ENCODE measurements at regions not wholly inside any gene's neighbourhood (a gene's known extent, or its start where the extent isn't known, plus 50 kb on each side); places are given as distances from the start of the nearest gene placed in this dataset.

DNA sequence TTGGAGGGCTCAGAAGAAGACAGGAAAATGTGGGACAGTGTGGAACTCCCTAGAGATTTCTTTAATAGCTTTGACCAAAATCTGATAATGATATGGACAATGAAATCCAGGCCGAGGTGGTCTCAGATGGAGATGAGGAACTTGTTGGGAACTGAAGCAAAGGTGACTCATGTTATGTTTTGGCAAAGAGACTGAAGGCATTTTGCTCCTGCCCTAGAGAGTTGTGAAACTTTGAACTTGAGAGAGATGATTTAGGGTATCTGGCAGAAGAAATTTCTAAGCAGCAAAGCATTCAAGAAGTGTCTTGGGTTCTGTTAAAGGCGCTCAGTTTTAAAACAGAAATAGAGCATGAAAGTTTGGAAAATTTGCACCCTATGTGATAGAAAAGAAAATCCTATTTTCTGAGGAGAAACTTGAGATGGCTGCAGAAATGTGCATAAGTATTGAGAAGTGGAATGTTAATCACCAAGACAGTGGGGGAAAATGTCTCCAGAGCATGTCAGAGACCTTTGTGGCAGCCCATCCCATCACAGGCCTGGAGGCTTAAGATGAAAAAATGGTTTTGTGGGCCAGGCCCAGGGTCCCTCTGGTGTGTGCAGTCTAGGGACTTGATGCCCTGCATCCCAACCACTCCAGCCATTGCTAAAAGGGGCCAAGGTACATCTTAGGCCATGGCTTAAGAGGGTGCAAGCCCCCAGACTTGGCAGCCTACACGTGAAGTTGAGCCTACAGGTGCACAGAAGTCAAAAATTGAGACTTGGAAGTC, 463.7 kb upstream of the TLE4 start:
- H3K27me3 Mint-ChIP-seq: peaks cover 6% of the 10 kb centered on the region
- no peaks in the 10 kb centered on the region for H3K4me1 Mint-ChIP-seq (ENCODE audit: low read depth)
- no peak overlapping the region for H3K27ac Mint-ChIP-seq
- H3K9me3 Mint-ChIP-seq (ENCODE audit: low read depth): peaks cover 12% of the 10 kb centered on the region
- H3K36me3 Mint-ChIP-seq: no peaks in the 10 kb centered on the region
- H3K4me3 Mint-ChIP-seq: no peak overlapping the region

DNA sequence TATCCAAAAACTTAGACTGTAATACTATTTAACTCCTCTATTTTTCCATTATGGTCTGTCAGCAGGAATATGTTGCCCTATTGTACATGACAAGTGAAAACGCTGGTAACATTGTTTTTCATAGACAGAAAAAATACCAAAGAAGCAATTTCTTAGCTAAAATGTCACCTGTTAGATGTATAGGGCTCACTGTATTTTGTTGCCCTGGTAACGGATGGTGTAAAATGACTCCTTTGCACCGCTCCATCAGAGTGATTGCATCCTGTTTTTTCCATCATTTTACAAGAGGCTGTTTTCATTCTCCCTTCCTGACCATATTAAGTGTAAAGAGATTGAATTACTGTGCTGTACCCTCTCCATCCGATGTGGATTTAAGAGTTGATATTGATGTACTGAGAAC, 460.1 kb upstream of the TLE4 start:
- no peak overlapping the region for H3K27ac Mint-ChIP-seq
- H3K9me3 Mint-ChIP-seq (ENCODE audit: low read depth): peaks cover 8% of the 10 kb centered on the region
- no peak overlapping the region for H3K4me3 Mint-ChIP-seq
- no peaks in the 10 kb centered on the region for H3K36me3 Mint-ChIP-seq
- peaks cover 1% of the 10 kb centered on the region for H3K27me3 Mint-ChIP-seq
- H3K4me1 Mint-ChIP-seq (ENCODE audit: low read depth): no peaks in the 10 kb centered on the region

DNA sequence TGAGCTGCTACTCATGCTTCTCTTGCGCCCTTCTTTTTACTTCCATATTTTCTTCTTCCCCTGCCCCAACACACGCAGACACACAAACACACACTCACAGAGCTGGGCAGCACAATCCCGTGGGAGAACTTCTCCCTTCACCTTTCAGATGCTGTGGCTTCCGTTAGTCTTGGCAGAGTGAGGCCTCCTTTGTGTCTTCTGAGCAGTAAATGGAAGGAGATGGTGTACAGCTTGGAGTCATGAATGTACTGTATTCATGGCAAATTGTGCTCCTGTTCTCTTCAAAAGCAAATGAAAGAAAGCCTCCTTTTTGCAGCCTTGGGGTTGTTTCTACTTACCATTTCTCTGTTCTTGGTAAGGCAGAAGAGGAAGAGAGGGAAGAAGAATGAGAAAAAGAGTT, 456.6 kb upstream of the TLE4 start:
- no peaks in the 10 kb centered on the region for H3K9me3 Mint-ChIP-seq (ENCODE audit: low read depth)
- H3K36me3 Mint-ChIP-seq: no peaks in the 10 kb centered on the region
- H3K4me3 Mint-ChIP-seq: no peak overlapping the region

GRCh38 chr9:79116041-79116440, 455.7 kb upstream of the TLE4 start:
- no peaks in the 10 kb centered on the region for H3K4me1 Mint-ChIP-seq (ENCODE audit: low read depth)
- no peak overlapping the region for H3K27ac Mint-ChIP-seq
- no peaks in the 10 kb centered on the region for H3K36me3 Mint-ChIP-seq

More for the DNA sequence above, 456.6 kb upstream of the TLE4 start:
- H3K27ac Mint-ChIP-seq: no peak overlapping the region
- no peaks in the 10 kb centered on the region for H3K4me1 Mint-ChIP-seq (ENCODE audit: low read depth)
- H3K27me3 Mint-ChIP-seq: peaks cover 7% of the 10 kb centered on the region

DNA sequence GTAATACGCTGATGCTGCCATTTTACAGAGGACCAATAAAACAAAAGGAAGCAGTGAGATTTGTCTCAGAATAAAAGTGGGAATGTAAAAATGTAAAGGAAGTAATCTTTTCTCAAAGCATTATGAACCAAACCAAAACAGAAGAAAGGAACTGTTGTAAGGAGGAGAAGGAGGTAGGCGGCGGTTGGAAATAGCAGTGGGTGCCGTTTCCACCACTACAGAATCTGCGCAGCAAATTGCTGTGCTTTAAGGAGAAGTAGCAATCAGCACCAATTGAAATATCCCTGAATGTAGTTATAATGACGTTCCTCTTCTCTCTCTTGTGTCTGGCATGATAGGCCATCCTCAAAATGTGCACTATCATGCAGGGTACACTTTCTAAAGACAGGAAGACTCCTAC, 455.1 kb upstream of the TLE4 start:
- Mint-ChIP-seq H3K27me3 (peaks cover 7% of the 10 kb centered on the region), H3K9me3 (ENCODE audit: low read depth) (no peaks in the 10 kb centered on the region), H3K27ac (no peak overlapping the region), H3K4me1 (ENCODE audit: low read depth) (no peaks in the 10 kb centered on the region), H3K4me3 (no peak overlapping the region), H3K36me3 (no peaks in the 10 kb centered on the region)

More at GRCh38 chr9:79116041-79116440, 455.7 kb upstream of the TLE4 start:
- Mint-ChIP-seq H3K27me3 (peaks cover 7% of the 10 kb centered on the region), H3K4me3 (no peak overlapping the region), H3K9me3 (ENCODE audit: low read depth) (no peaks in the 10 kb centered on the region)

DNA sequence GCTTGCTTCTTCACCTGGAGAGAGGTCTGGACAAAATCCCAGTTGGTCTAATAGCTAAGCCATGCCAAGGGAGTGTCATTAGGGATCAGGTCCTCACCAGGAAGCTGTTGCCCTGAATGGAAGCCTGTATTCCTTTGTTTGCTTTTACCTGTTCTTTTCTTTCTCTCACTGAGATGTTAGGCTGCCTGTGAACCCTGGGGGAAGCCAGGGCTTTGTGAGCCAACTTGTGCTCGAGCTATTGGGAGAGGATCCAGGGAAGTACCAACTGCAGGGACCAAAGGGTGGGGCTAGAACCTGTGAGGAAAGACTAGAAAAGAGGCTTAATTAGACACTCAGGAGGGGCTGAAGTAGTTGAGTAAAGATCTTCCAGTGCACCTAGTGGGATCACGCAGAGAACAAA, 451.2 kb upstream of the TLE4 start:
- no peaks in the 10 kb centered on the region for H3K9me3 Mint-ChIP-seq (ENCODE audit: low read depth)
- H3K27me3 Mint-ChIP-seq: peaks cover 7% of the 10 kb centered on the region
- no peaks in the 10 kb centered on the region for H3K36me3 Mint-ChIP-seq
- no peaks in the 10 kb centered on the region for H3K4me1 Mint-ChIP-seq (ENCODE audit: low read depth)
- H3K4me3 Mint-ChIP-seq: no peak overlapping the region
- H3K27ac Mint-ChIP-seq: no peak overlapping the region

DNA sequence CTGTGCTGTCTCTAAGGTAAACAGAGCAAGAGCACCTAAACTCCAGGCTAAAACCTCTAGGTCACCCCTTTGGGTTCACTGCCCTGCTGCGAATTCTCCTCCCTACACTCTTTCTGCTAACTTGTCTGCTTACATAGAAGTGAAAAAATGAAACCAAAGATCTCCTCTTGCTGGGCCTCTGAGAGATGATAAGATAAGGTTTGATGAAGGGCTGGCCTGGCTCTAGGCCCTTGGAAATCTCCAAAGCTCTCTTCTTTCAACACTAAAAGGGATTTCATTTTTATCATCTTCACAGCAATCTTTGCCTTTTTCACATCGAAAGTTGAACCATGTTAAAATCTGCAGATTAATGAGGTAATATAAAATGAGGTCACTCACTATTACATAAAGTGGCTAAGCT, 450.8 kb upstream of the TLE4 start:
- H3K27me3 Mint-ChIP-seq: peaks cover 7% of the 10 kb centered on the region
- no peak overlapping the region for H3K27ac Mint-ChIP-seq
- H3K4me3 Mint-ChIP-seq: no peak overlapping the region
- no peaks in the 10 kb centered on the region for H3K4me1 Mint-ChIP-seq (ENCODE audit: low read depth)
- no peaks in the 10 kb centered on the region for H3K36me3 Mint-ChIP-seq
- no peaks in the 10 kb centered on the region for H3K9me3 Mint-ChIP-seq (ENCODE audit: low read depth)

GRCh38 chr9:79123415-79123814, 448.4 kb upstream of the TLE4 start:
- Mint-ChIP-seq H3K9me3 (ENCODE audit: low read depth) (no peaks in the 10 kb centered on the region), H3K36me3 (no peaks in the 10 kb centered on the region), H3K4me1 (ENCODE audit: low read depth) (no peaks in the 10 kb centered on the region), H3K4me3 (no peak overlapping the region), H3K27me3 (peaks cover 2% of the 10 kb centered on the region), H3K27ac (no peak overlapping the region)

- Mint-ChIP-seq H3K36me3 (no peaks in the 10 kb centered on the region), H3K4me1 (ENCODE audit: low read depth) (no peaks in the 10 kb centered on the region), H3K9me3 (ENCODE audit: low read depth) (no peaks in the 10 kb centered on the region), H3K4me3 (no peak overlapping the region), H3K27me3 (no peaks in the 10 kb centered on the region), H3K27ac (no peak overlapping the region)
These were observed 444.1 kb upstream of the TLE4 start for GRCh38 chr9:79127661-79128060.

DNA sequence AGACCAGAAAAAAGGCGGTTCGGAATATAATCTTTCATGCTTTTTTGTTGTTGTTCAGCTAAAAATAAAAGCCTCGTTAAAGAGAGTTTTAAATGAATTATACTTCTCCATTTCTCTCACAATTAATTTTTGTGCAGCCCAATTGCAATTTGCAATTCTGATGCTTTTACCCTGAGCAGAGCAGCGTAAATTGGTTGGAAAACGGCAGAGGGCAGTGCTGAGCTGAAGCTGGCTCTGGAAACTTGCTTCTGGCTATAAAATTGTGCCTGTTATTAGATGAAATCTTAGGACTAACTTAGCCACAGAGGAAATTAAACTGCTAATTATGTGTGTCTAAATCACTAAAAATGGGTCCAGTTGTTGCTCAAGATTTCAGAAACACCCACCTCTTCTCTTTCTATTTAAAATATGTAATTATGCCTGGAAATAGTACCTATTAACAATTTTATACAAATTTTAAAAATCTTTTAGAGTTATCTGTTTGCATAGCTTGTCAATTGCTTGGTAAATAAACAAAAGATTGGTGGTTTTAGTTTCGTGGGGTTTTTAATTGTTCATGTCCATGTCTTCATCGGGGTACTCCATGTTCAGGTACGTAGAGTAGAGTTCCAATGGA, 441.8 kb upstream of the TLE4 start:
- H3K36me3 Mint-ChIP-seq: no peaks in the 10 kb centered on the region
- H3K27ac Mint-ChIP-seq: no peak overlapping the region
- H3K27me3 Mint-ChIP-seq: peaks cover 3% of the 10 kb centered on the region
- no peak overlapping the region for H3K4me3 Mint-ChIP-seq
- no peaks in the 10 kb centered on the region for H3K4me1 Mint-ChIP-seq (ENCODE audit: low read depth)
- H3K9me3 Mint-ChIP-seq (ENCODE audit: low read depth): no peaks in the 10 kb centered on the region

DNA sequence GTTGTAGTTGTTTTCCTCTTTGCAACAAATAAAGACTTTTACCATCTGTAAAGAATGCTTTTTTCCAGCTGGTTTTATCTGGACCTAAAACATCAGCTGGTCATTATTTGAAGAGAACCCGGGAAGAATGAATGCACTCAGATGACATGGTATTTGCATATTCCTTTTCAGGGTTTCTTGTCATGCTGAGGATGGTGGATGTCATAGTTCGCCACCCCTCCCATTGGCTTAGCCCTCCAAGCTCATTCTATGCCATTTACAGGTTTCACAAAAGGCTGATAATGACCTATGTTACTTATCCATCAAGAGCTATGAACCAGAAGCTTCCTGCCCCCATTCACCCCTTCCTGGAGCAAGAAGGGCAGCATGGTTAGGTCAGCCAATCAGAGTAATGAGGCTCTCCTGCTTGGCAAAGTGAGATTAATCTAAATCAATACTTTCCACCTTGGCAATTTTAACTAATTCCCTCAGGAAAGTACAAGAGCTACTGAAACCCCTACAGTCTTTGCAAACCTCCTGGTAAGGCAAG, 440.5 kb upstream of the TLE4 start:
- H3K4me1 Mint-ChIP-seq (ENCODE audit: low read depth): no peaks in the 10 kb centered on the region
- H3K36me3 Mint-ChIP-seq: no peaks in the 10 kb centered on the region
- H3K4me3 Mint-ChIP-seq: no peak overlapping the region
- H3K27me3 Mint-ChIP-seq: peaks cover 3% of the 10 kb centered on the region
- H3K9me3 Mint-ChIP-seq (ENCODE audit: low read depth): no peaks in the 10 kb centered on the region
- H3K27ac Mint-ChIP-seq: no peak overlapping the region

GRCh38 chr9:79131824-79132377, 439.9 kb upstream of the TLE4 start:
- Mint-ChIP-seq H3K36me3 (no peaks in the 10 kb centered on the region), H3K27me3 (peaks cover 3% of the 10 kb centered on the region), H3K4me3 (no peak overlapping the region), H3K4me1 (ENCODE audit: low read depth) (no peaks in the 10 kb centered on the region), H3K9me3 (ENCODE audit: low read depth) (no peaks in the 10 kb centered on the region), H3K27ac (no peak overlapping the region)

GRCh38 chr9:79134654-79135053, 437.1 kb upstream of the TLE4 start:
- no peaks in the 10 kb centered on the region for H3K9me3 Mint-ChIP-seq (ENCODE audit: low read depth)
- no peaks in the 10 kb centered on the region for H3K36me3 Mint-ChIP-seq
- no peak overlapping the region for H3K27ac Mint-ChIP-seq
- no peak overlapping the region for H3K4me3 Mint-ChIP-seq
- H3K4me1 Mint-ChIP-seq (ENCODE audit: low read depth): no peaks in the 10 kb centered on the region
- peaks cover 3% of the 10 kb centered on the region for H3K27me3 Mint-ChIP-seq

DNA sequence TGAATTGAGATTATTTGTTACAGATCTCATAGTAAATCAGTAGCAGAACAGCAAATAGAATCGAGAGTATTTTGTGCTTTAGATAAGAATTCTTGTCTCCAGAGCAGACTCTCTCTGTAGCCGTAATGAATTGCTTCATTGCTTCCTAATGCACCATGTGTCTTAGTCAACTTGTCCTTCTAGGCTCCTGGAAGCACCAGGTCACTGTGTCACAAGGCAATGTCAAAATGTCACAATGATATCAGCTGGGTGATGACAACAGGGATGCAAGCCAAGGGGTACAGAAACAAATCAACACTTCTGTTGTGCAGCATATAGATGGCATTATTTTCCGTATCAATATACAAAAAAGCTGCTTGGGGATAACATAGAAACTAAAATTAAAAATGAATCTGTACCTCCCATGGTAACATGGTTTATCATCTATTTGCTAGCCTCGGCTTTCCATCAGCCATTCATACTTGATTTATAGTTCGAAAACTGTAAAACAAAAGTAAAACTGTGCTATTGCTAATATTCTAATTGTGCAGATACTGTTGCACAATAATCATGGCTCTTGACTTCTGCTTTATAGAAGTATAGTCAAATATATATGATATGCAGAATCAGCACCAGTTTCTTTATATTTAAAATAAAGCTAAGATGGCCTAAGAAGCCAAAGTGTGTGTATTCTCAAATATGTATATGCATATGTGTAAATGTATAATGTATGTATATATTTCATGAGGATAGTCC, 435.9 kb upstream of the TLE4 start:
- H3K27ac Mint-ChIP-seq: no peak overlapping the region
- no peaks in the 10 kb centered on the region for H3K4me1 Mint-ChIP-seq (ENCODE audit: low read depth)
- no peak overlapping the region for H3K4me3 Mint-ChIP-seq
- H3K36me3 Mint-ChIP-seq: no peaks in the 10 kb centered on the region
- H3K9me3 Mint-ChIP-seq (ENCODE audit: low read depth): no peaks in the 10 kb centered on the region
- H3K27me3 Mint-ChIP-seq: peaks cover 3% of the 10 kb centered on the region

GRCh38 chr9:79140751-79141150, 431.0 kb upstream of the TLE4 start:
- Mint-ChIP-seq H3K27me3 (no peaks in the 10 kb centered on the region), H3K27ac (no peak overlapping the region), H3K4me3 (no peak overlapping the region), H3K4me1 (ENCODE audit: low read depth) (no peaks in the 10 kb centered on the region), H3K36me3 (no peaks in the 10 kb centered on the region), H3K9me3 (ENCODE audit: low read depth) (no peaks in the 10 kb centered on the region)
